C4-2B (cell line): ENCODE measurements at regions not wholly inside any gene's neighbourhood (a gene's known extent, or its start where the extent isn't known, plus 50 kb on each side); places are given as distances from the start of the nearest gene placed in this dataset.

Experiments
- H3K27ac ChIP-seq: fragments of 450-650 bp; 2 replicates; pipeline ENCODE4 v1.5.1; 2017
- CTCF ChIP-seq: fragments of 450-650 bp; conservative IDR thresholded peaks from 2 replicates; pipeline ENCODE4 v1.5.1; 2017; ENCODE audit warnings: mild to moderate bottlenecking
- ZFX ChIP-seq: fragments of 450-650 bp; IDR thresholded peaks from 2 replicates; pipeline ENCODE4 v1.6.1; 2017

DNA sequence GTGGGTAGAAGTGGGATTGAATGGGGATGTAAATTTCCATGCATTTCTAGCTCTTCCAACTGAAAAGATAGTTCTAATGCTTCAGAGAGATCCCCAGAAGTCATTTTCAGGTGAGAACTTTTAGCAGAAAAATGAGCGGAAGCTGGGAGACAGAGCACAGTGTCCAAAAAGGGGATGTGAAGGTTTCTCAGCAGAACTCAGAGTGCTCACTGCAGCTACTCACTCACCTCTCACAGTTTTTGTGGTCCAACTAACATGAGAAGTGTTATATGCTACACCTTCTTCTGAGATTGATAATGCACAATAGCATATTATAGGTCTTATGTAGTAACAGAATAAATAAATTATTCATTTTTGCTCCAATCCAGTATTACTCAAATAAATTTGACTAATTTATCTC is 519.2 kb upstream of the HS3ST5 start:
- TF ChIP-seq CTCF: no peak
- no peak for TF ChIP-seq ZFX
- no peak overlapping the region for H3K27ac ChIP-seq

- no peak overlapping the region for H3K27ac ChIP-seq
- TF ChIP-seq ZFX: no peak
- TF ChIP-seq CTCF: no peak
Observed at GRCh38 chr6:114844359-114844758, 501.5 kb upstream of the HS3ST5 start.

DNA sequence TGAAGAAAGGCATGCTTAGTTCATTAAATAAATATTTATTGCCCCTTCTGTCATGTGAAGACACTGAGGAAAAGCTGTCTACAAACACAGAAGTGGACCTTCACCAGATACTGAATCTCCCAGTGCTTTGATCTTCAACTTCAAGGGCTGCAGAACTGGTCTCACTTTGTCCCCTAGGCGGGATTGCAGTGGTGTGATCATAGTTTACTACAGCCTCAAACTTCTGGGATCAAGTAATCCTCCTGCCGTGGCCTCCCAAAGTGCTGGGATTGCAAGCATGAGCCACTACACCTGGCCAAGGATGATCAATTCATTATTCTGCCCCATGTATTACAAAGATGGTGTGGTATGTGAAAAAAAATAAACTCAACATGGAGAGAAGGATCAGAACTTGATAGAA is 496.2 kb upstream of the HS3ST5 start:
- no peak overlapping the region for H3K27ac ChIP-seq
- TF ChIP-seq CTCF (no peak), ZFX (no peak)

DNA sequence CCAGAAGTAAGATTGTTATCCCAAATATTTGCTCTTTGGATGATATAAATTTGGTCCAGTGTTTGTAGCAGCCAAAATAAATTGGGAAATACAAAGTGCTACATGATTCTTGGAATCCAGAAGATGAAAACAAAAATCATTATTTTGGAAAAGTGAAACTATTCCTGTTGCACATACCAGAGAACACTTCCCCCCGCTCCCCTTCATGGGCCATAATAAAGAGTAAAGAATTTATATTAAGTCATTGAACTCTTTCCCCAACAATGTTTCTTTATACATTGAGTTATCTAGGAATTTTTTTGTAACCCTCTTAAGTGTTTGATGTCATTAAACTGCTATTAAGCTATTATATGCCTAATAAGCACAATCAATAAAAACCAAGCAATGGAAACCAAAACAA is 490.4 kb upstream of the HS3ST5 start:
- no peak for TF ChIP-seq ZFX
- TF ChIP-seq CTCF: no peak
- H3K27ac ChIP-seq: no peak overlapping the region

DNA sequence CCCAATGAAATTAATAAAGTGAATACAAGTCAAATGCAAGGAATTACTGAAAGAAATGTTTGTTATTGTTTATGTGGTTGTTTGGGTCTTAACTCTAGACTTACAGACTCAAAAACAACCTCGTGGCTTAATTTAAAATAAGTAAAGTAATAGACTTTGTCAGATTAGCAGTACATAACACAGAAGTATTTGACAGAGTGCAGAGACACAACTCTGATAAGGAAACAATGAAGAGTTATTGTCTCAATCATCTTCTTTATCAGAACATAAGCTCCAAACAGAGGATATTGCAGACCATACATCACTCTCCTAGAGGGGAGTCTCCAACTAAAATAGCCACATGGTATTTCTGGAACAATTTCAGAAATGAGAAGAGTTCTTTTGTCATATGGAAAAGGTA is 487.7 kb upstream of the HS3ST5 start:
- no peak for TF ChIP-seq CTCF
- no peak for TF ChIP-seq ZFX
- no peak overlapping the region for H3K27ac ChIP-seq

- no peak overlapping the region for H3K27ac ChIP-seq
- TF ChIP-seq ZFX (no peak), CTCF (no peak)
Observed at GRCh38 chr6:114827135-114827534, 484.3 kb upstream of the HS3ST5 start.

GRCh38 chr6:114824409-114824808 is 481.6 kb upstream of the HS3ST5 start:
- no peak overlapping the region for H3K27ac ChIP-seq
- TF ChIP-seq CTCF (no peak), ZFX (no peak)
